ENCODE measurements at regions not wholly inside any gene's neighbourhood (a gene's known extent, or its start where the extent isn't known, plus 50 kb on each side); places are given as distances from the start of the nearest gene placed in this dataset.

GRCh38 chr3:3675186-3675585, 124.0 kb upstream of the LRRN1 start:
- TF ChIP-seq CTCF (IDR thresholded peaks at IDR 0.05; ENCODE audit: low read depth, low read length) (no peak), EZH2phosphoT487 (IDR thresholded peaks at IDR 0.05; ENCODE audit: low read depth) (no peak)
